ENCODE measurements at regions not wholly inside any gene's neighbourhood (a gene's known extent, or its start where the extent isn't known, plus 50 kb on each side); places are given as distances from the start of the nearest gene placed in this dataset.
"Not testable (repeated sequence)": the region's sequence is repeated elsewhere in the genome, so short reads cannot be mapped to it uniquely, and the experiment has no call there.

DNA sequence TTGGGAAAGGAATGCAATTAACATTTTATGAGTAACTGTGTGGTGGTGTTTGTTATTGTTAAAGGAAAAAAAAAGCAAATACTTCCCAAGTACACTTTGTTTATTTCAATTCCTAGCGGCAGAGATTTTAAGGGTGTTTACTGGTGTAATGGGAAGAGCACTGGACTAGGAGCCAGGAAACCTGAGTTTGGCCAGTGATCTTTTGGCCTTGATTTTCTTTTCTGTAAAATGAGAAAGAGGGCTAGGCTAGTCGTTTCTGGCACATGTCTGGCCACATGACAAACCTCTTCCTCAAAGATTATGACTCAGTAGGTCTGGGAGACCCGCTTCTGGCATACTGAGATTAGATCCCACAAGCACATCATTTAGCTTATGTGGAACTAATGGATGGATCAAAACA is 428.1 kb upstream of the NOX3 start:
- DNase-seq = no peak

DNA sequence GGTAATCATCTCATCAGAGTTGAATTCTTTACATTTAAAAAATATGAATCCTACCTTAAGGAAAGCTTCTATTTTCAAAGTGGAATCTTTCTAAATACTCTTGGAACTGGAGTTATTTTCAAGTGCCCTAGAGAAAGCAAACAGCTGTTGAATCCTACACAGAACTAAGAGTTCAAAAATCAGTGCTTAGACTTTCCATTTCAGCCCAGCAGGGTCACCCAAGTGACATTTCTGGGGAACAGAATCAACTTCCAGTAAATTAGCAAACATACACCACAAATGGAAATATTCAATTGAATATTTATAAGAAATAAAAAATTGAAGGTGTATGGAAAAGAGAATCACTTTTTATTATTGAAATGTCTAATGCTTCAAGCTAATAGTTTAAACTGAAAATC is 427.7 kb upstream of the NOX3 start:
- DNase-seq = no peak

DNA sequence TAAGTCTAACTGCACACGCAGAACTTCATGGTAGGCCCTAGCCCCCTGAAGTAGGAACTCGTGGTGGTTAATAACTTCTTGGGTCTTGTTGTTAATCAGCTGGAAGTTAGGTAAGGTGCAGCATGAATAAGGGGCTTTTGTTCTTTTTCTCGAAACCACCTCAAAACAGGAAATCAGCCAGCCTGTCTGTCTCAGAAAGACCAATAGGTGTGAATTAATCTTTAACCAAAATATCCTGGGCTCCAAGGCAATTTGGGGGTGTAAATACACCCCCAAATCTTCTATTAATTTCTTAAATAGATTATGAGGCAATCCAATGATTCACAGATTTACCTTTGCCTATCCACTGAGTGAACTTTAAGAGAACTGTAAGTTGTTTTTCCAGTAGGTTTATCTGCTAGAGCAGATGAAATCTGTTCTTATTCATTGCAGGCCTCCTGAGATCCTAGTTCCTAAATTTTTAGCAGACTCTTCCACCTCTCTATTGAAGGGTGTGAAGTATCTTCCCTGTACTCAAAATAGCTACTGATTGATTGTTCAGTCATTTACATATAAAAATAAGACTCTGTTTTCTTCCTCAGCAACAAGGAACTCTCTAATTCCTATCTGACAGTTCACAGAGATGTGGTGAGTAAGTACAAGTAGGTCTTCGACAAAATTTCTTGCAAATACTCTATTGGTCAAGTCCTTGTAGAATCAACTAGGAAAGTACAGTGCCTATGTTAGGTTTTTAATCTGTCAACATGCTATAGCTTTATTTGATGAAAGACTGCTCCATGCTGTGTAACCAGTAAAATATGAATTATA is 427.1 kb upstream of the NOX3 start:
- DNase-seq = no peak

DNA sequence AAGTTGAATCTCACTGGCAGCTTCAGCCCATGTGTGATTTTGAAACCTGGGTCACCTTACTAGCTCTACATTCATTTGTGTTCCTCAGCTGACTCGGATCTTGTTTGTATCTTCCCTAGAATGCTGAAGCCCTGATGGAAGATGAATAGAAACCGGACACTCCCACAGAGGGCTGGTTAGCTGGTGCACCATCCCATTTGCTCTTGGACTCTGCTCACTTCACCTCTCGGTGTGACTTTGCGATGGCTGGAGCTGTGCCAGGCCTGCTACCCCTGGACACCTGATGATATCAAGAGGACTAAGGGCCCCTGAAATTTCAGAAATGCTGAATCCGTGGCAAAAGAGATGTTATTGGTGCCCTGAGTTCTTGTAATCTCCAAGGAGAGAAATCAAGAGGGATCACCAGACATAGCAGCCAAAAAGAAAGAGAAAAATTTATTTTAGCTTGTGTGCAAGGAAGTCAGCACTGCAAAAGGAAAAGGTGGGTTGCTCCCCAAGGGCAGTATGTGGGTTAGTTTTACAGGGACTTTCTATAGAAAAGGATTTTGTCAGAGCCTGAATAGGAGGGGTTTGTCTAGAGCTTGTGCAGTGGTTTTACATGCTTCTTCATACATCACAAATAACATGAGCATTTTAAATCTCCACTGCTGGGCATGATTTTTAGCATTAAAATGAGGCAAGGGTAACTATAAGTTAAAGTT is 426.3 kb upstream of the NOX3 start:
- no peak for DNase-seq

DNA sequence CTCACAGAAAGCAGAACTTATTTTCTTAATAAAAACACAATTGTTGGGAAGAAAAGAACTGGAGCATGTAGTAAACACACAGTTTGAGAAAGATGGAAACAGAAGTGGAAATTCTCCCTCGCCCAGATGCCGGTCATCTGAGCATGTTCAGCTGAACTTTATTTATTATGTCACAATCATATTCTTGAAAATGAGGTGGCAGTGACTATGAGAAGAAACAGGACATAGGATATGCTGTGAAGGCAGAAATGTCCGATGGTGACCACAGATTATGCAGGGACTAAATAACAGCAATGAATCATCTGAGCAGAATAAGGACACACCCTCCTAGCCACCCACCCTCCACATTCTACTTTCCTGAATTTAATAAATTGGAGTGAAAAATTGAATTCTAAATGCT is 425.3 kb upstream of the NOX3 start:
- no peak for DNase-seq

DNA sequence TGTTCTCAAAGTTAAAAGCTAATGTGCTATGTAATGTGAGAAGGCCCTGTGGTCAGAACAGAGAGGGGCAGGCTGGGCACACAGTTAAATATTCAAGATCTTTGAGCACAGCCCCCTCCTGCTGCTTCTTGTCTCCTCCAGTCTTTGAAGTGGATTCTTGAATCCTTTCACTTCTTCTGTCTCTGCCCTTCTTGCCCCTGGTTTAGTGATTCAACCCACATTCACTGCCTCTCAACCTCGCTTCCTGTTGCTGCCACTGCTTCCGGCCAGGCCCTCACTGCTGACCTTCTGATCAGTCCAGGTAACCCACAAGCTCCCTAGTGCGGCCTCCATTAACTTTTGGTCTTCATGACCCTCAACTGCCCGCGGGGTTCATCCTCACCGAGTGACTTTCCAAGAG is 417.3 kb upstream of the NOX3 start:
- no peak for DNase-seq

DNA sequence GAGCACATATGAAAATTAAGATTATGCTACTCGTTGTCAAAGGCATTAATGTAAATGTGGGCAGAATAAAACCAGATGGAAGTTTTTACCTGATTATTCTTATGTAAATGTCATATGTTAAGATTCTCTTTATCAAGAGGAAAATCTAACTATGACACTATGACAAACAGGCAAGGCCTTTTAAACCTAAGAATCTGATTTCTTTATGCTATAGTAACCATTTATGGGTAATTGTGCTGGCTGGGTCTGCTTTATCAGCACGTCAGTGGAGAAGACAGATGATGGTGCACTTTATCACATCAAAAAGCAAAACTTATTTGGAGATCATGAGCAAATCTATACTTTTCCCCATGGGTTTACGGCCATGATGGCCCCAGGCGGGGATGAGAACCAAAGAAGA is 412.0 kb upstream of the NOX3 start:
- DNase-seq = no peak

DNA sequence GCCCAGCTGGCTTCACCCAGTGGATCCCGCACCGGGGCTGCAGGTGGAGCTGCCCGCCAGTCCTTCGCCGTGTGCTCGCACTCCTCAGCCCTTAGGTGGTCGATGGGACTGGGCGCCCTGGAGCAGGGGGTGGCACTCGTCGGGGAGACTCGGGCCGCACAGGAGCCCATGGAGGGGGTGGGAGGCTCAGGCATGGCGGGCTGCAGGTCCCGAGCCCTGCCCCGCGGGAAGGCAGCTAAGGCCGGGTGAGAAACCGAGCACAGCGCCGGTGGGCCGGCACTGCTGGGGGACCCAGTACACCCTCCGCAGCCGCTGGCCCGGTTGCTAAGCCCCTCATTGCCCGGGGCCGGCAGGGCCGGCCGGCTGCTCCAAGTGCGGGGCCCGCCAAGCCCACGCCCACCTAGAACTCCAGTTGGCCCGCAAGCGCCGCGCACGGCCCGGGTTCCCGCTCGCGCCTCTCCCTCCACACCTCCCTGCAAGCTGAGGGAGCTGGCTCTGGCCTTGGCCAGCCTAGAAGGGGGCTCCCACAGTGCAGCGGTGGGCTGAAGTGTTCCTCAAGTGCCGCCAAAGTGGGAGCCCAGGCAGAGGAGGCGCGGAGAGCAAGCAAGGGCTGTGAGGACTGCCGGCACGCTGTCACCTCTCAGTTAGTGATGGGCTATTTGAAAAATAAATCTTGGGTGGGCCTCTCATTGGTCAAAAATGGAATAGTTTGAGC is 411.2 kb upstream of the NOX3 start:
- DNase-seq = not testable (repeated sequence)

DNA sequence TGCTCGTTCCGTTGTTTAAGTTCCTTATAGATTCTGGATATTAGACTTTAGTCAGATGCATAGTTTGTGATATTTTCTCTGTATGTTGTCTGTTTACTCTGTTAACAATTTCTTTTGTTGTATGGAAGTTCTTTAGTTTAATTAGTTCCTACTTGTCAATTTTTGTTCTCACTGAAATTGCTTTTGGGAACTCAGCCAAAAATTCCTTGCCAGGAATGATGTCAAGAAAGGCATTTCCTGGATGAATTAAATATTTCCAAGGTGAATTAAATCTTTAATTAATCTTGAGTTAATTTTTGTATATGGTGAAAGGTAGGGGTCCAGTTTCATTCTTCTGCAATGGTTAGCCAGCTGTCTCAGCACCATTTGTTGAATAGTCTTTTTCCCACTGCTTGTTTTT is 406.2 kb upstream of the NOX3 start:
- no peak for DNase-seq

DNA sequence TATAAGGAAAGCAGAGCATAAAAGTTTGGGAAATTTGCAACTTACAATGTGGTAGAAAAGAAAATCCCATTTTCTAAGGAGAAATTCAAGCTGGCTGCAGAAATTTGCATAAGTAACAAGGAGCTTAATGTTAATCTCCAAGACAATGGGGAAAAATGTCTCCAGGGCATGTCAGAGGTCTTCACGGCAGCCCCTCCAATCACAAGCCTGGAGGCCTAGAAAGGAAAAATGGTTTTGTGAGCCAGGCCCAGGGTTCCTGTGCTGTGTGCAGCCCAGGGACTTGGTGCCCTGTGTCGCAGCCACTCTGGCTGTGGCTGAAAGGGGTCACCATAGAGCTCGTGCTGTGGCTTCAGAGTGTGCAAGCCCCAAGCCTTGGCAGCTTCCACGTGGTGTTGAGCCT is 403.3 kb upstream of the NOX3 start:
- not testable (repeated sequence) for DNase-seq

DNA sequence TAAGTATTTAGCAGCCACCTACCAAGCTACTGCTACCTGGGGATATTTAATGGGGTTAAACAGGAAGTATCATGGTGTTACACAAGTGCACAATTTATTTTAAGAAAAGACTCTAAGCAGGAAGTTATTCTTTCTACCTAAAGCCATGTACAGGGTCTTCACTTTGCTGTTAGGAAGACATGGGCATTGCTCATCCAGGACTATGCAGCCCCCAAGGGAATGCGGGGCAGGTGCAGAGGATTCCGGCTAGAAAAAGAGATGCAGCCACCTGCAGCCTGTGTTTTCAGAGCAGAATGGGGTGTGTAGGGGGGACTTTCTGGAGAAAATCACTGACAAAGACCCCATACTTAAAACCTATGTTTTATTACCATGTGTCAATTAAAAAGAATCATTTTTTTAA is 399.1 kb upstream of the NOX3 start:
- DNase-seq = no peak

DNA sequence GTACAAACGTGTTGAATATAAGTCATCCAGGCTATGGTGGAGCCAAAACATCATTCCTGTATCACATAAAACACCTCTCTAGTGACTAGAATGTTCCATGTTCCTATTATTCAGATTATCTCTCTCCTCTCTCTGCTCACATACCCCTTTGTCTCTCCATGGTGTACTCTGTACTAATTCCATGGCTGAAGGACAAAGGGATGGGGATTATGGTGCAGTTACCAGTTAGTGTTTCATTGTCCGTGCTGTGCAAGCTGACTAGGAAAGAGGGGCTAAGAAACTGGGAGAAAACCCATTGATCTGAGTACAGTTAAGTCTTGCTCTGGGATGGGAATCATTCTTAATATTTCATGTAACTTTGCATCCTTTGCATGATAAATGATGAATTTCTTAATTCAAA is 397.4 kb upstream of the NOX3 start:
- DNase-seq = no peak

DNA sequence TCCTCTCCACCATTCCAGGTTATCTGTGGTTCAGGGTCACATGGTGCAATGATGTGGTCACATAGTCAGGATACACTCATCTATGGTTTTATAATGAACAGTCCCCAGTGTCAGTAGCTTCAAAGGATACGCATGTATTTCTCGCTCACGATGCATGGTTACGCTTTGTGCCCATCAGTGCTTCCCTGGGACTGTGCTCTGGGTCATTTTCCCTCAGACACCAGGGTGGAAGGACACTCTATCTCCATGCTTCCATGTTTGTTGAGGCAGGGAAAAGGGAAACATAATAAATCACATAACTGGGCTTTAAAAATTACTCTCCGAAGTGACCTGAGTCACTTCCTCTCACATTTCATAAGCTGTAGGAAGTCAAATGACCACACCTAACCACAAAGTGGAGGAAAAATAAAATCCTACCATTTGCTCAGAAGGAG is 394.8 kb upstream of the NOX3 start:
- DNase-seq = no peak

DNA sequence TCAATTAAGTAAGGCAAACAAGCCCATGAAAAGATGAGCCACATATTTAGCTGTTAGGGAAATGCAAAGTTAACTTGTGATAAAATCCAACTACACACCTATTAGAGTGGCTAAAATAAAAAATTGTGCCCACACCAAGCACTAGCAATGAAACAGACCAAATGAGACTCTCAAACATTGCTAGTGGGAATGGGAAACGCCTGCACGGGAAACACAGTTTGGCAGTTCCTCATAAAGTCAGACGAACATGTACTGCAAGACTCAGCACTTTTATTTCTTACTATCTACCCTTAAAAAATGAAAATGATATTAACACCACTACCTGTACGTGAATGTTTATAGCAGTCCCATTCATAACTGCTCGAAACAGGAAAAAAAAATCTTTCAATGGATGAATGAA is 392.1 kb upstream of the NOX3 start:
- no peak for DNase-seq

DNA sequence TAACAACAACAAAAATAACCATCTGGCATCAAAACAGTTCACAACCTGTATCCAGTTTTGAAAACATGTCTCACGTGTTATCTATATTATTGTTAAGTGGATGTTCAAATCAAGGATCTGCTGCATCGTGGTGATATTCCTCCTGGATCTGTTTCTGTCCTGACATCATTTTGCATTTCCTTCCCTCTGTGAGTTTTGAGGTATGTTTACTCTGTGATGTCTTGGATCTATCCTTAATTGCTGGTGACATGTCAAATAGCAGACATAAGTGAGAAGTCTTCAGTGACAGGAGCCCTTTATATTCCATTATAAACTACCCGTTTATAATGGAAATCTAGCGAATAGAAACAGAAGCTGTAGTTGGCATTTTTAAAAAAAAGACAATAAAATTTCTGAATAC is 381.8 kb upstream of the NOX3 start:
- DNase-seq = no peak

DNA sequence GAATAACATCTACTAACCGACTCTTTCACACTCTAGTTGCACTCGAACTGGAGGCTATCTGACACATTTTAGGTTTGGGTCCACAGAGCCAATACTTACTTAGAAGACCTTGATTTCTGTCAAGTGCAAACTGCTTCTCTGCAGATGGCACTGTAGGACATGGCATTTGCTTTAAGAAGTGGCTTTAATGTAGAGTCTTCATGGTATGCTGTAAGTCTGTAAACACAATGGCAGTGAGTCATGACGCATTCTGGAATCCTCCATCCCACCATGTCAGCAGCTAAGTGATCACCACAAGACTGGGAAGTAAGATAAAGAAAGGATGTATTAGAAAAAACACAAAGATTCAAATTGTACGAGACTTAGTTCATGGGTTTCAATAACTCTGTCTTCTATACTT is 377.0 kb upstream of the NOX3 start:
- DNase-seq = no peak

DNA sequence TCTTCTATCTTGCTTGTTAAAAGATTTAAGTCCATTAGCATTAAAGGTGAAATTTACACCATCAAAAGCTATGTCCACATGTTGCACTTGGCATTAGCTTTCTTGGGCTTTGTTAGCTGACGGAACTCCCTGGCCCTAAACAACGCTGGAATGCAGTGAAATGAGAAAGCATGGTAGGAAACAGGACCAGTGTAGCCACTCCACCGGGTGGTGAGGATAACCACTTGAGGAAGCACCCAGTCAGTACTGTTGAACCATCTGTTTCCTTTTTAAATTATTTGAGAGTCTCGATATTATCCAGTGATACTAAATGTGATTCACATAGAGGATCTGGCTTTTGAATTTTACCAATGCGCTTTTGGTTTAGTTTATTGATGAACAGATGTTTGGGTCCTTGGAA is 374.9 kb upstream of the NOX3 start:
- no peak for DNase-seq

DNA sequence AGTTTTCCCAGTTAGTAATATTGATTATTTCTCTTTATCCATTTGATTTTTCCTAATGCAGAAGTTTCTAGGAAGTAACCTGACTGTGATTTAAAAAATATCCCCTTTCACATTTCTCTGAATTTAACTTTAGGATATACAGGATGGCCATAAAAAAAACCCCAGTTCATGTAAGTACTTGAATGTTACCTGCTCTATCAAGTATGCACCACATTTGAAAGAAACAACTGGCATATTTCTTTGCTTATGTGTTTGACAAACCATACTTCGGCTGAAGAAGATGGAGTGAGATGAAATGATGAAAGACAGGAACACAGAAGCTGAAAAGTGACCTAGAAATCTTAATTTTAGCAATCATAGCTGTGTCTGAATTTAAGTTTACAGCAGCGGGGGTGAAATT is 374.0 kb upstream of the NOX3 start:
- no peak for DNase-seq

DNA sequence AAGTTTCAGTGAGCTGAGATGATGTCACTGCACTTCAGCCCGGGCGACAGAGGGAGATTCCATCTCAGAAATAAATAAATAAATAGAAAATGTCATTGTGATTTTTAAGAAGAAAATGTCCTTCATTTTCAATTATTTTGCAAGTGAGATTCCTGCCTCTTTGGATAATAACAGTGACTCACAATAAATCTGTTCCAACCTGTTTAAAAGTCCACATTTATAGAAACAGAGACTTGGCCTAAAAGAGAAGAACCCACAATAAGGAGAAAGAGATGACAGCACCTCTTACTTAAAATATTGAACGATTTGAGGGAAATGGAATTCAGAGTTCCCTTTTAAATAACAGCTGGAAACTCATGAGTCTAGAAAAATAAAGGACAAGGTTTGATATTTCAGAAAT is 373.4 kb upstream of the NOX3 start:
- no peak for DNase-seq

DNA sequence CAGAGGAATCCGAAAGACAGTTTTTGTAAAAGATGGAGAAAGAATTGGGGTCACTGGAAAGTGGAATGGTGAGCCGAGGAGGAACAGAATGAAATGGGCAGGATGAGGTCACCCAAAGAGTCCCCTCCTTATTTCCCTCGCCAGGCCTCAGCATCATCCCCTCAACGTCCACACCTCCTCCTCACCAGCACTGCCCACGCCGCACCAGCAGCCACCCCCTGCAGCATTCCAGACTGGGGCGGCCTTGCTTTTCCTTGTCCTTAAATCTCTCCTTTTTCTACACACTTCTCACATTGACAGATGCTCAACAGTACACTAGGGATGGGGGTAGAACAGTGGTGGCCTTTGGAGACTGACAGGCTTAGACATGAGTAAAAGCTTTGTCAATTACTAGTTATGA is 363.1 kb upstream of the NOX3 start:
- DNase-seq = no peak

DNA sequence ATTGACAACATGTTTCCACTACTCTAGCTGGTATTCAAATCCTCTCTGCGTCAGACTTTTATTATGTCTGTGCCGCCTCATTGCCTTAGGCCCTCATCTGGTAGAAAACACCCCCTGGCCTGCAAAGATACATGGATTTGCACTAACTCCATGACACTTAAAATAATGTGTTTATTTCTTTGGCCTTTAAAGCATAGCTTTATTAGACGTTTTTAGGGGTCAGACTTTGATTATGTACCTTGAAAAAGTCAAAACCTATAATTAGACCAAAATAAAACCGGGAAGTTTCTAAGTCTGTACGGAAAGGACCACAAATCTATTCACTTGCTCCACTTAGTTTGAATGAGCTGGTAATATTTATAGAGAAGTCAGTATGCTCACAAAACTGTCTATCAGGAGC is 357.9 kb upstream of the NOX3 start:
- no peak for DNase-seq

DNA sequence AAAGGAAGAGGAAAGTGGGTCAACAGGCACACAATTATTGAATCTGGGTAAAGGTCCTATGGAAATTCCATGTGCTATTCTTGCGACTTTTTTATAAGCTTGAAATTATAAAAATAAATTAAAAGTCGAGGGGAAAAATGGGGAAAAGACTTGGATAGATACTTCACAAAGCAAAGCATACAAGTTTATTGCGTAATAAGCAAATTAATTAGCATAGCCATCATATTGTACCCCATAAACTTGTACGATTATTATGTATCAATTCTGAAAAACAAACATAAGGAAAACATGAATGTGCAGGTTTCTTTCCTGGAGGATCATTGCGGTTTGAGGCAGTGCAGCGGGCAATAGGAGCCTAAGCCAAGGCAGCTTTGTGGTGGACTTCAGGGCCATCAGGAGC is 351.6 kb upstream of the NOX3 start:
- no peak for DNase-seq

DNA sequence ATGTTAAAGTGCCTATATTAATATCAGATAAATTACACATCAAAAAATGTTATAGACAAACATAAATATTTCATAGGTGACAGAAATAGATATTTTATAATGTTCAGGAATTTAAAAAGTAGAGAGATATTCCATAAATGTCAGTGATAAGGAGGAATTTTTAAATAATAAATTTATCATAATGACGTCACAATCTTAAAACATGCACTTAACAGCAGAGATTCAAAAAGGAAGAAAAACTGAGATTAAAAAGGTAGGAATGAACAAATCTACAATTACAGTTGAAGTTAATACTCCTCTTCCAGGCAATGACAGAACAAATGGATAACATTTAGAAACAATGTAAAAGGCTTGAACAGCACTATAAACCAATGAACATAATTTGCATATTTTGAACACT is 345.4 kb upstream of the NOX3 start:
- no peak for DNase-seq

DNA sequence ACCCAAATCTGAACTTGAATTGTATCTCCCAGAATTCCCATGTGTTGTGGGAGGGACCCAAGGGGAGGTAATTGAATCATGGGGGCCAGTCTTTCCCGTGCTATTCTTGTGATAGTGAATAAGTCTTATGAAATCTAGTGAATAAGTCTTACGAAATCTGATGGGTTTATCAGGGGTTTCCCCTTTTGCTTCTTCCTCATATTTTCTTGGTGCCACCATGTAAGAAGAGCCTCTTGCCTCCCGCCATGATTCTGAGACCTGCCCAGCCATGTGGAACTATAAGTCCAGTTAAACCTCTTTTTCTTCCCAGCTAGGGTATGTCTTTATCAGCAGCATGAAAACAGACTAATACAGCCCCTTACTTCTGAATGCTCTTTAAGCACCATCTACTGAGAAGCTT is 343.2 kb upstream of the NOX3 start:
- DNase-seq = not testable (repeated sequence)
